ENCODE measurements at regions not wholly inside any gene's neighbourhood (a gene's known extent, or its start where the extent isn't known, plus 50 kb on each side); places are given as distances from the start of the nearest gene placed in this dataset.

DNA sequence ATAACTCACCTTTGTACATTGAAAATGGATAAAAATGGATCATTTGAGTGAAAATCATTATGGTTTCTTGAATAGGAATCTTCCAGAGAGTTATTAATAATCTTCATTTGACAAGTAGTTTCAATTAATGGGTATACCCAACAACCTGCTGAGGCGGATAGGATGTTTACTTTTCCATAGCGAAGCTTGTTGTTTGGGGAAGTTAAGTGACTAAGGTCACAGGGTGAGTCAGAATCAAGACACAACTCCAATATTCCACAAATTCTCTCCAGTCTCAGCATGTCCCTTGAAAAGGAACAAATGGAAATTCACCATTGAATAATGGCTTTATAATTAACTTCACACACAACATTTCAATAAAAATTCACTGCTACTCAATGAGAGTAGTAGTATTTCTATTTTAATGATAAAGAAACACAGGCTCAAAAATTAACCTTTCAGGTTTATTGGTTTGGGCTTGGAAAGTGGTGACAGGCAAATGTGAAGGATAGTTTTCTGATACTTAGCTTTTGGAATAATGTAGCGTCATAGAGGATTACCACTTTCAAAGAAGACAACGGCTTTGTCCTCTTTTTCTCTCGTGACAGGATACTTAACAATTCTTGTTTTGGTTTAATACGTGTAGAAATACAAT is 211.3 kb downstream of the GPD2 start:
- no peak for DNase-seq (ENCODE audit: low spot score)
- TF ChIP-seq, protein P1, sequence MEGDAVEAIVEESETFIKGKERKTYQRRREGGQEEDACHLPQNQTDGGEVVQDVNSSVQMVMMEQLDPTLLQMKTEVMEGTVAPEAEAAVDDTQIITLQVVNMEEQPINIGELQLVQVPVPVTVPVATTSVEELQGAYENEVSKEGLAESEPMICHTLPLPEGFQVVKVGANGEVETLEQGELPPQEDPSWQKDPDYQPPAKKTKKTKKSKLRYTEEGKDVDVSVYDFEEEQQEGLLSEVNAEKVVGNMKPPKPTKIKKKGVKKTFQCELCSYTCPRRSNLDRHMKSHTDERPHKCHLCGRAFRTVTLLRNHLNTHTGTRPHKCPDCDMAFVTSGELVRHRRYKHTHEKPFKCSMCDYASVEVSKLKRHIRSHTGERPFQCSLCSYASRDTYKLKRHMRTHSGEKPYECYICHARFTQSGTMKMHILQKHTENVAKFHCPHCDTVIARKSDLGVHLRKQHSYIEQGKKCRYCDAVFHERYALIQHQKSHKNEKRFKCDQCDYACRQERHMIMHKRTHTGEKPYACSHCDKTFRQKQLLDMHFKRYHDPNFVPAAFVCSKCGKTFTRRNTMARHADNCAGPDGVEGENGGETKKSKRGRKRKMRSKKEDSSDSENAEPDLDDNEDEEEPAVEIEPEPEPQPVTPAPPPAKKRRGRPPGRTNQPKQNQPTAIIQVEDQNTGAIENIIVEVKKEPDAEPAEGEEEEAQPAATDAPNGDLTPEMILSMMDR (IDR thresholded peaks at IDR 0.05; ENCODE audit: extremely low read depth, missing control alignments) = no peak

DNA sequence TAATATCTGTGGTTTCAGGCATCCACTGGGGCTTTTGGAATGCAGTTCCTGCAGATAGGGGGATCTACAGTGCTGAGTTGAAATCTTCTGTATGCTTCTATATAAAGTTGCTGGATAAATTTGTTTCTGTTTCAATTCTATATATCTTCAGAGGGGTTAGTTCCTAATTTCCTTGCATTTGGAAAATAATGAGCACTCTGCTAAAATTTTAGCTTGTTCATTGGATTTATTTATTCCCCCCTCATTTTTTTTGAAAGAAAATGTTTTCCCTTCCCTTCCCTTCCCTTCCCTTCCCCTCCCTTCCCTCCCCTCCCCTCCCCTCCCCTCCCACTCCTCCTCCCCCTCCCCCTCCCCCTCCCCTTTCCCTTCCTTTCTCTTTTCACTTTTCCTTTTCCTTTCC is 212.3 kb downstream of the GPD2 start:
- TF ChIP-seq, protein P1 (IDR thresholded peaks at IDR 0.05; ENCODE audit: extremely low read depth, missing control alignments) = no peak

DNA sequence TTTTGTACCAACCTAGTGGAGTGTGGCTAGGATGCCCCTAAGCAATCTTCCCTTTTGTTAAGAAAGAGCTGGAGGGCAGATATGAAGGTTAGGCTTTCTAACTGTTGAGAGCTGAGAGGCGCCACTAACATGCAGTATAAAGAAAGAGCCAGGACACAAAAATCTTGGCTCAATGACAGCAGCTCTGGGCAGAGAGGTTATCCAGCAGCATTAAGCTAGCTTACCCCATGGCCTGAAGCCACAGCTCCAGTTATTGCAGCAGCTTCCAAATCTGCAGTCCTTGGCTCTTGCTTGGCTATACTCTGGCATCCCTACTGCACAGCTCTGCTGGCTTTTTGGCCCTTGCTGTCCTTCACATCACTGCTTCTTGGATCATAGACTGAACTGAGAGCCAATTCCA is 213.4 kb downstream of the GPD2 start:
- DNase-seq (ENCODE audit: low spot score) = no peak
- TF ChIP-seq, protein P1 (IDR thresholded peaks at IDR 0.05; ENCODE audit: extremely low read depth, missing control alignments) = no peak

More for the DNA sequence above, 212.3 kb downstream of the GPD2 start:
- DNase-seq (ENCODE audit: low spot score) = no peak

DNA sequence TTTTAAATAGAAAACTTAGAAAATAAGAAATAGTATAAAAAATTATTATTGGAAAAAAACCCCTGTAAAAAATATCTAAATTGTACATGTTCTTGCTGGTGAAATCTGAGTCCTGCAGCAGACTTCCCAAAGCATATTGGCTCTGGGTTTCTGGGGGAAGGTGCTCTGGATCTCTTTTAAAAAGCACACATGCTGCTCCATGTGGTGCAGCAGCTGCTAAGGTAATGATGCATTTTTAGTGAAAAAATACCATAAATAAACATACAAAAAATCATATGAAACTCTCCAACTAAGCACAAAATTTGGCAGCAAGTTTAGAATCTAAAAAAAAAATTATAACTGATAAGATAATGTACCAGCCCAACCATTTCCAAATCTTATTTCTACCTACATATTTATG is 216.5 kb downstream of the GPD2 start:
- no peak for DNase-seq (ENCODE audit: low spot score)
- TF ChIP-seq, protein P1 (IDR thresholded peaks at IDR 0.05; ENCODE audit: extremely low read depth, missing control alignments) = no peak

DNA sequence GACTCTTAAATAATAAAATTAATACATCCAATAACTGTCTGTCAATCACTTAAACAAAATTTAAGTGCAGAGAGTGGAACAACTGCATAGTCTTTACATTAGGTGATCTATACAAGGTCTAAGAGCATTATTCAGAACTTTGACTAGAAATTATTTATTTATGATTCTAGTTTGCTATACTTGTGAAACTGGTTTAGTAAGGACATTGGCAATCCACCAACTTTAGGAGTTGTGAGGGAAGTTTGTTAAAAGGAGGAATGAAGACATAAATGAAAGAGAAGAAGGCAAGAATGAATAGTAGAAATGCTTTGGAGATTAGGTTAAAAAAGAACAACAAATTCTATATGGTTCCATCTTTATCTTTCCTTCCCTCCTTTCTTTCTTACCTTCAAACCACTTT is 217.5 kb downstream of the GPD2 start:
- DNase-seq (ENCODE audit: low spot score) = no peak
- TF ChIP-seq, protein P1 (IDR thresholded peaks at IDR 0.05; ENCODE audit: extremely low read depth, missing control alignments) = no peak

DNA sequence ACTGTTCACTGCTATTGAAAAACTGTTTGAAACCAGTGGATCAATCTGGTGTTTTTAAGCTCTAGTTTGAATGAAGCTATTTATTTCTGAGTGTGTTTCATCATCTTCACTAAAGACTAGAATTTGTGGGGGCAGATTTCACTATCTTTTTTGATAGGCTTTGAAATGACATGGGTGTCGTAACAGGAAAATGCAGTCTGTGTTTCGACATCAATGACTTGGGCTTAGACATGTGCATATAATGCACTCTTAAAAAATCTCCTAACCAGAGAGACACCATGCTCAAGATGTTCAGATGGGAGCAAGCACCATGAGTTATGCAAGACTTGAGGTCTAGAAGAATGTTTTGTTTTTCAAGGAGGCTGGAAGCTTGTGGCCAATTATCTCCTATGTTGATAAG is 221.6 kb downstream of the GPD2 start:
- TF ChIP-seq, protein P1 (IDR thresholded peaks at IDR 0.05; ENCODE audit: extremely low read depth, missing control alignments) = no peak

DNA sequence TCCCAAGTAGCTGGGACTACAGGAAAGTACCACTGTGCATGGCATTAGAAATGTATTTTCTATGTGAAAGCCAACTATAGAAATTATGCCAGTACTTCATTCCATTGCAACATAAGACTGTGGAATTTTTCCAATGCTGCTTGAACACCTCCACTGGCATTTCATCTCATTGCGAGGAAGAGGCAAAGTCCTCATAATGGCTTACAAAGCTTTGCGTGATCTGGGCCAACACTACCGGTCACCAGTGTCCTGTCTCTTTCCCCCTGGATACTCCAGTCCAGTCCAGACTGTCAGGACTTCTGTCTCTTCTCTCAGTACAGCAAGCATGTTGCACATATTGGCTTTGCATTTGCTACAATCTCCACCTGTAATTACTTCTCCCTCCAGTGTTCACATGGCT is 223.5 kb downstream of the GPD2 start:
- no peak for DNase-seq (ENCODE audit: low spot score)
- TF ChIP-seq, protein P1 (IDR thresholded peaks at IDR 0.05; ENCODE audit: extremely low read depth, missing control alignments) = no peak

More for the DNA sequence above, 221.6 kb downstream of the GPD2 start:
- no peak for DNase-seq (ENCODE audit: low spot score)

Data from GM20000 (cell line).